ENCODE measurements at regions not wholly inside any gene's neighbourhood (a gene's known extent, or its start where the extent isn't known, plus 50 kb on each side); places are given as distances from the start of the nearest gene placed in this dataset.

- TF ChIP-seq ZBTB7A (IDR thresholded peaks at IDR 0.05; ENCODE audit: low read depth) (no peak), TAF1 (IDR thresholded peaks at IDR 0.05; ENCODE audit: low read depth) (no peak), MAX (IDR thresholded peaks at IDR 0.05) (no peak), REST (IDR thresholded peaks at IDR 0.05; ENCODE audit: low read depth) (no peak), YY1 (IDR thresholded peaks at IDR 0.05; ENCODE audit: low read depth) (no peak), TEAD4 (IDR thresholded peaks at IDR 0.05) (no peak), TCF12 (IDR thresholded peaks at IDR 0.05; ENCODE audit: low read depth) (no peak)
These were observed 151.4 kb upstream of the LAMA2 start for GRCh38 chr6:128731249-128732165.

Data from Ishikawa (cell line).